Stomach (tissue), 4 donors: ENCODE measurements at regions not wholly inside any gene's neighbourhood (a gene's known extent, or its start where the extent isn't known, plus 50 kb on each side); places are given as distances from the start of the nearest gene placed in this dataset.

Experiments used
- POLR2A ChIP-seq, 4 donors: fragments of 450-650 bp; IDR thresholded peaks; one replicate each; pipeline ENCODE4 v1.6.1; 2016; ENCODE audit warnings: antibody characterized with exemption in 4 of 4, control low read depth in 2 of 4, mild to moderate bottlenecking in 1 of 4, moderate library complexity in 1 of 4
- POLR2AphosphoS5 ChIP-seq, 3 donors: sonication (generic); formaldehyde crosslinking; IDR thresholded peaks; one replicate each; pipeline ENCODE4 v1.6.1; 2016; ENCODE audit warnings: antibody characterized with exemption in 3 of 3
- TF ChIP-seq, protein P1 (sequence below), 7 experiments: fragments of 450-650 bp in 4 of 7; fragments of 200-600 bp in 3 of 7; sonication (generic) in 3 of 7; IDR thresholded peaks; one replicate each; pipeline ENCODE4 v1.5.1; 2016 to 2019; ENCODE audit warnings: antibody characterized with exemption in 7 of 7, control low read depth in 2 of 7, mild to moderate bottlenecking in 1 of 7

DNA sequence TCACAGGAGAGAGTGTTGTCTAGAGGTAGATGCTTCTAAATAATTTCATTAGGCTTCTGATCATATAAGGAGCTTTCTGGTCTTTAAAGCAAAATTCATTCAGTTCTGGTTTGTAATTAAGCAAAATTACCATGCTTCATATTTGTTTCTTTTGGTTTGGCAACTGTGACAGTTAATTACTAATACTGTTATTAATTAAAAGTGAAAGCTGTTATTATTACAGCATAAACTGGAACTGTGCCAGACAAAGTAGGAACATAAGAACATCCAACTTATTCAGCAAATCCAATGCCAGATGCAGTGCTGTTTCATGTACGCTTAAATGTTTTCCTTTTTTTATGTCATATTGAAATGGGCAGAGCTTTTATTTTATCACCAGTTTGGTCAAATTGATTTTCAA lies 70.4 kb upstream of the DAB2 start:
- no peak for TF ChIP-seq POLR2AphosphoS5 (IDR thresholded peaks at IDR 0.05)
- TF ChIP-seq, protein P1, sequence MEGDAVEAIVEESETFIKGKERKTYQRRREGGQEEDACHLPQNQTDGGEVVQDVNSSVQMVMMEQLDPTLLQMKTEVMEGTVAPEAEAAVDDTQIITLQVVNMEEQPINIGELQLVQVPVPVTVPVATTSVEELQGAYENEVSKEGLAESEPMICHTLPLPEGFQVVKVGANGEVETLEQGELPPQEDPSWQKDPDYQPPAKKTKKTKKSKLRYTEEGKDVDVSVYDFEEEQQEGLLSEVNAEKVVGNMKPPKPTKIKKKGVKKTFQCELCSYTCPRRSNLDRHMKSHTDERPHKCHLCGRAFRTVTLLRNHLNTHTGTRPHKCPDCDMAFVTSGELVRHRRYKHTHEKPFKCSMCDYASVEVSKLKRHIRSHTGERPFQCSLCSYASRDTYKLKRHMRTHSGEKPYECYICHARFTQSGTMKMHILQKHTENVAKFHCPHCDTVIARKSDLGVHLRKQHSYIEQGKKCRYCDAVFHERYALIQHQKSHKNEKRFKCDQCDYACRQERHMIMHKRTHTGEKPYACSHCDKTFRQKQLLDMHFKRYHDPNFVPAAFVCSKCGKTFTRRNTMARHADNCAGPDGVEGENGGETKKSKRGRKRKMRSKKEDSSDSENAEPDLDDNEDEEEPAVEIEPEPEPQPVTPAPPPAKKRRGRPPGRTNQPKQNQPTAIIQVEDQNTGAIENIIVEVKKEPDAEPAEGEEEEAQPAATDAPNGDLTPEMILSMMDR (IDR thresholded peaks at IDR 0.05) = no peak
- TF ChIP-seq POLR2A (IDR thresholded peaks at IDR 0.05) = no peak
